ENCODE measurements at regions not wholly inside any gene's neighbourhood (a gene's known extent, or its start where the extent isn't known, plus 50 kb on each side); places are given as distances from the start of the nearest gene placed in this dataset.

DNA sequence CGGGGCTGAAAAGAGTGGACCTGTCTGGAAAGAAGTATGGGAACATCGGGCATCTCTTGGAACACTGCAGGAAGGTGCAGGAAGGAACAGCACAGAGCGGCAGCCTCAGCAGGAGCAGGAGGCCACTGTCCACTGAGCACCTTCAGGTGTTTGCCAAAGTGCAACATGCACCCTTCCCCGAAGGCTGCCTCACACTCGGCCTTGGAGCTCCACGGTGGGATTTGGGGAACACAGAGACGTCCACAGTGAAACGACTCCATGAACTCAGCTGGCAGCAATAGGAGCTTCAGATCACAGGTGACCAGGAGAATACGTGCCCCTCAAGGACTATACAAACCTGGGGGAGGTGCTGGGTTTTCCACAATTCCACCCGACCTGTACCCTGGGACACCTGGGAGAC lies 140.3 kb upstream of the RET start:
- TF ChIP-seq, protein P1, sequence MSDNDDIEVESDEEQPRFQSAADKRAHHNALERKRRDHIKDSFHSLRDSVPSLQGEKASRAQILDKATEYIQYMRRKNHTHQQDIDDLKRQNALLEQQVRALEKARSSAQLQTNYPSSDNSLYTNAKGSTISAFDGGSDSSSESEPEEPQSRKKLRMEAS (IDR thresholded peaks at IDR 0.05; ENCODE audit: low read depth, low read length) = no peak
- TF ChIP-seq, protein P2, sequence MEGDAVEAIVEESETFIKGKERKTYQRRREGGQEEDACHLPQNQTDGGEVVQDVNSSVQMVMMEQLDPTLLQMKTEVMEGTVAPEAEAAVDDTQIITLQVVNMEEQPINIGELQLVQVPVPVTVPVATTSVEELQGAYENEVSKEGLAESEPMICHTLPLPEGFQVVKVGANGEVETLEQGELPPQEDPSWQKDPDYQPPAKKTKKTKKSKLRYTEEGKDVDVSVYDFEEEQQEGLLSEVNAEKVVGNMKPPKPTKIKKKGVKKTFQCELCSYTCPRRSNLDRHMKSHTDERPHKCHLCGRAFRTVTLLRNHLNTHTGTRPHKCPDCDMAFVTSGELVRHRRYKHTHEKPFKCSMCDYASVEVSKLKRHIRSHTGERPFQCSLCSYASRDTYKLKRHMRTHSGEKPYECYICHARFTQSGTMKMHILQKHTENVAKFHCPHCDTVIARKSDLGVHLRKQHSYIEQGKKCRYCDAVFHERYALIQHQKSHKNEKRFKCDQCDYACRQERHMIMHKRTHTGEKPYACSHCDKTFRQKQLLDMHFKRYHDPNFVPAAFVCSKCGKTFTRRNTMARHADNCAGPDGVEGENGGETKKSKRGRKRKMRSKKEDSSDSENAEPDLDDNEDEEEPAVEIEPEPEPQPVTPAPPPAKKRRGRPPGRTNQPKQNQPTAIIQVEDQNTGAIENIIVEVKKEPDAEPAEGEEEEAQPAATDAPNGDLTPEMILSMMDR (IDR thresholded peaks at IDR 0.05; ENCODE audit: low read depth, low read length) = no peak
- no peak for TF ChIP-seq POLR2A (IDR thresholded peaks at IDR 0.05; ENCODE audit: extremely low read depth, insufficient read length)
